Activated CD4-positive, alpha-beta T cell treated with anti-CD3 and anti-CD28 coated beads, Interleukin-2, Interleukin-4, amounts not matched to agents 100 ng/mL and 50 ng/mL, durations not matched to agents 16 hours and 8 hours (primary cell): ENCODE measurements at regions not wholly inside any gene's neighbourhood (a gene's known extent, or its start where the extent isn't known, plus 50 kb on each side); places are given as distances from the start of the nearest gene placed in this dataset.

ENCODE experiments used
- DNase-seq: peaks from one replicate; pipeline ENCODE4 v3.0.0-alpha.2; 2020; ENCODE audit warnings: low spot score

- DNase-seq, result peak; percentile 89
Measured at GRCh38 chr3:193963808-193964516, 172.0 kb upstream of the HES1 start.

GRCh38 chr3:193964517-193964880 lies 171.4 kb upstream of the HES1 start:
- DNase-seq, result no peak

- DNase-seq, result no peak
Measured at GRCh38 chr3:193968380-193968974, 167.5 kb upstream of the HES1 start.

- peak; percentile 51 for DNase-seq
Measured at GRCh38 chr3:193970131-193970772, 165.7 kb upstream of the HES1 start.

GRCh38 chr3:193970773-193971206 lies 165.2 kb upstream of the HES1 start:
- no peak for DNase-seq

- DNase-seq, result peak; percentile 15
Measured at GRCh38 chr3:193971261-193971751, 164.6 kb upstream of the HES1 start.

- DNase-seq, result no peak
Measured at GRCh38 chr3:193971966-193972365, 164.0 kb upstream of the HES1 start.

GRCh38 chr3:193972832-193973231 lies 163.1 kb upstream of the HES1 start:
- no peak for DNase-seq

GRCh38 chr3:193974191-193974652 lies 161.7 kb upstream of the HES1 start:
- no peak for DNase-seq

GRCh38 chr3:193974671-193975535 lies 161.0 kb upstream of the HES1 start:
- DNase-seq, result no peak

- DNase-seq, result no peak
Measured at GRCh38 chr3:193977622-193978021, 158.3 kb upstream of the HES1 start.

- no peak for DNase-seq
Measured at GRCh38 chr3:193978030-193978429, 157.9 kb upstream of the HES1 start.

- DNase-seq, result no peak
Measured at GRCh38 chr3:193978486-193978885, 157.5 kb upstream of the HES1 start.

GRCh38 chr3:193980326-193980725 lies 155.6 kb upstream of the HES1 start:
- DNase-seq, result no peak

- DNase-seq, result no peak
Measured at GRCh38 chr3:193980905-193981304, 155.0 kb upstream of the HES1 start.

- no peak for DNase-seq
Measured at GRCh38 chr3:193981504-193981903, 154.4 kb upstream of the HES1 start.

GRCh38 chr3:193982258-193982659 lies 153.7 kb upstream of the HES1 start:
- no peak for DNase-seq

GRCh38 chr3:193983846-193984818 lies 151.8 kb upstream of the HES1 start:
- DNase-seq, result no peak

- no peak for DNase-seq
Measured at GRCh38 chr3:193984876-193985275, 151.1 kb upstream of the HES1 start.

GRCh38 chr3:193987186-193987585 lies 148.8 kb upstream of the HES1 start:
- DNase-seq, result no peak

- DNase-seq, result no peak
Measured at GRCh38 chr3:193989186-193989585, 146.8 kb upstream of the HES1 start.
